ENCODE measurements at regions not wholly inside any gene's neighbourhood (a gene's known extent, or its start where the extent isn't known, plus 50 kb on each side); places are given as distances from the start of the nearest gene placed in this dataset.
"Not testable (repeated sequence)": the region's sequence is repeated elsewhere in the genome, so short reads cannot be mapped to it uniquely, and the experiment has no call there.

DNA sequence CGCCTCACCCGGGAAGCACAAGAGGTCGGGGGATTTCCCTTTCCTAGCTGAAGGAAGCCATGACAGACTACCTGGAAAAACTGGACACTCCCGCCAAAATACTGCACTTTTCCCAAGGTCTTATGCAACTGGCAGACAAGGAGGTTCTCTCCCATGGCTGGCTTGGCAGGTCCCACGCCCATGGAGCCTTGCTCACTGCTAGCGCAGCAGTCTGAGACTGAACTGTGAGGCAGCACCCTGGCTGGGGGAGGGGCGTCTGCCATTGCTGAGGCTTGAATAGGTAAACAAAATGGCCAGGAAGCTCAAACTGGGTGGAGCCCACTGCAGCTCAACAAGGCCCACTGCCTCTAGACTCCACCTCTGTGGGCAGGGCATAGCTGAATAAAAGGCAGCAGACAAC lies 92.1 kb downstream of the C4BPA start:
- H3F3A ChIP-seq (ENCODE audit: low read length, unreplicated experiment); CTCF ChIA-PET; H2AFZ ChIP-seq (ENCODE audit: low read length); POLR2A ChIA-PET (ENCODE audit: unreplicated experiment); intact Hi-C loops (cut with micrococcal nuclease); H4K20me1 ChIP-seq (ENCODE audit: low read length); H3K36me3 ChIP-seq (ENCODE audit: low read depth, low read length); H3K9me3 ChIP-seq (ENCODE audit: low read length); H3K27me3 ChIP-seq (ENCODE audit: low read length); DNase-seq; H3K27ac ChIP-seq (ENCODE audit: low read length); H3K4me1 ChIP-seq (ENCODE audit: insufficient read depth, low read length); H3K9ac ChIP-seq (ENCODE audit: low read length); H3K9me2 ChIP-seq (replicated peaks; ENCODE audit: low read length); BruUV-seq (replicated peaks); H3K4me2 ChIP-seq (ENCODE audit: low read length); H3K79me2 ChIP-seq (ENCODE audit: low read length); ATAC-seq; H3K4me3 ChIP-seq (ENCODE audit: low read length): not testable (repeated sequence)

DNA sequence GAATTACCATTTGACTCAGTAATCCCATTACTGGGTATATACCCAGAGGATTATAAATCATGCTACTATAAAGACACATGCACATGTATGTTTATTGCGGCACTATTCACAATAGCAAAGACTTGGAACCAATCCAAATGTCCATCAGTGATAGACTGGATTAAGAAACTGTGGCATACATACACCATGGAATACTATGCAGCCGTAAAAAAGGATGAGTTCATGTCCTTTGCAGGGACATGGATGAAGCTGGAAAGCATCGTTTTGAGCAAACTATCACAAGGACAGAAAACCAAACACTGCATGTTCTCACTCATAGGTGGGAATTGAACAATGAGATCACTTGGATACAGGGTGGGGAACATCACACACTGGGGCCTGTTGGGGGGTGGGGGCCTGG lies 97.5 kb downstream of the C4BPA start:
- H3K4me1 ChIP-seq (ENCODE audit: insufficient read depth, low read length), result peaks cover 14% of the 10 kb centered on the region
- H3K4me2 ChIP-seq (ENCODE audit: low read length); CTCF ChIA-PET; POLR2A ChIA-PET (ENCODE audit: unreplicated experiment); H3K9me3 ChIP-seq (ENCODE audit: low read length); H3K27ac ChIP-seq (ENCODE audit: low read length); H2AFZ ChIP-seq (ENCODE audit: low read length); H3K27me3 ChIP-seq (ENCODE audit: low read length); H3K4me3 ChIP-seq (ENCODE audit: low read length); H3K9ac ChIP-seq (ENCODE audit: low read length); H3K36me3 ChIP-seq (ENCODE audit: low read depth, low read length); H3K9me2 ChIP-seq (replicated peaks; ENCODE audit: low read length); ATAC-seq; H4K20me1 ChIP-seq (ENCODE audit: low read length); intact Hi-C loops (cut with micrococcal nuclease); H3K79me2 ChIP-seq (ENCODE audit: low read length); DNase-seq; BruUV-seq (replicated peaks): not testable (repeated sequence)
- H3F3A ChIP-seq (ENCODE audit: low read length, unreplicated experiment), result peaks cover 15% of the 10 kb centered on the region

DNA sequence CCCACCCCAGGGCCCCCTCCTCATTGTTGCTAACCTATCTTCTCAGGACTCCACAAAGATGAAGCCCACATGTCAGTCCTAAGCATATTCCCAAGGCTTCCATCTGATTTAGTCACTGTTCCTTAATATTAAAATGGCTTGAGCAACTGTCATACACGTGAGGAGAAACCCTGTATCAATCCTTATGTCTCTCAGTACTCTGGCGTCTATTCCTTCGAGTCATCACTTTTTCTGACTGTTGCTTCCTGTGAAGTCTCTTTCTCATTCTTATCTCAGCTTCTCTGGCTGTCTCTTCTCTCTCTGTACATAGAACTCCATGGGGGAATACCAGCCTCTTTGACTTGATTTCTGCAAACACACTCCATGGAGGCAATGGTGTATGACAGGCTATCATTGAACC lies 98.4 kb downstream of the C4BPA start:
- TF ChIP-seq EZH2 (IDR thresholded peaks at IDR 0.05; ENCODE audit: low read length, unreplicated experiment) (no peak), EZH2phosphoT487 (IDR thresholded peaks at IDR 0.05; ENCODE audit: borderline replicate concordance, low read length) (no peak)
- TF ChIP-seq, protein P1, sequence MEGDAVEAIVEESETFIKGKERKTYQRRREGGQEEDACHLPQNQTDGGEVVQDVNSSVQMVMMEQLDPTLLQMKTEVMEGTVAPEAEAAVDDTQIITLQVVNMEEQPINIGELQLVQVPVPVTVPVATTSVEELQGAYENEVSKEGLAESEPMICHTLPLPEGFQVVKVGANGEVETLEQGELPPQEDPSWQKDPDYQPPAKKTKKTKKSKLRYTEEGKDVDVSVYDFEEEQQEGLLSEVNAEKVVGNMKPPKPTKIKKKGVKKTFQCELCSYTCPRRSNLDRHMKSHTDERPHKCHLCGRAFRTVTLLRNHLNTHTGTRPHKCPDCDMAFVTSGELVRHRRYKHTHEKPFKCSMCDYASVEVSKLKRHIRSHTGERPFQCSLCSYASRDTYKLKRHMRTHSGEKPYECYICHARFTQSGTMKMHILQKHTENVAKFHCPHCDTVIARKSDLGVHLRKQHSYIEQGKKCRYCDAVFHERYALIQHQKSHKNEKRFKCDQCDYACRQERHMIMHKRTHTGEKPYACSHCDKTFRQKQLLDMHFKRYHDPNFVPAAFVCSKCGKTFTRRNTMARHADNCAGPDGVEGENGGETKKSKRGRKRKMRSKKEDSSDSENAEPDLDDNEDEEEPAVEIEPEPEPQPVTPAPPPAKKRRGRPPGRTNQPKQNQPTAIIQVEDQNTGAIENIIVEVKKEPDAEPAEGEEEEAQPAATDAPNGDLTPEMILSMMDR (conservative IDR thresholded peaks at IDR 0.05; ENCODE audit: low read depth, low read length), result no peak
- intact Hi-C loops (cut with micrococcal nuclease), result no loop called here
- H3K27me3 ChIP-seq (ENCODE audit: low read length), result no peaks in the 10 kb centered on the region
- no peak overlapping the region for H3K4me3 ChIP-seq (ENCODE audit: low read length)
- no peaks in the 10 kb centered on the region for H3K9me2 ChIP-seq (replicated peaks; ENCODE audit: low read length)
- no peak for ATAC-seq
- H3K9ac ChIP-seq (ENCODE audit: low read length), result no peak overlapping the region
- BruUV-seq (replicated peaks), result no TSS peak
- ChIA-PET POLR2A (ENCODE audit: unreplicated experiment) (no interaction called here), CTCF (no interaction called here)
- peaks cover 14% of the 10 kb centered on the region for H3K4me1 ChIP-seq (ENCODE audit: insufficient read depth, low read length)
- no peaks in the 10 kb centered on the region for H3K9me3 ChIP-seq (ENCODE audit: low read length)
- H3K36me3 ChIP-seq (ENCODE audit: low read depth, low read length), result no peaks in the 10 kb centered on the region
- no peaks in the 10 kb centered on the region for H3K79me2 ChIP-seq (ENCODE audit: low read length)
- DNase-seq, result no peak
- H3K27ac ChIP-seq (ENCODE audit: low read length), result no peak overlapping the region
- H3K4me2 ChIP-seq (ENCODE audit: low read length), result no peak overlapping the region
- no peaks in the 10 kb centered on the region for H4K20me1 ChIP-seq (ENCODE audit: low read length)
- H3F3A ChIP-seq (ENCODE audit: low read length, unreplicated experiment), result peaks cover 15% of the 10 kb centered on the region
- H2AFZ ChIP-seq (ENCODE audit: low read length), result no peak overlapping the region

DNA sequence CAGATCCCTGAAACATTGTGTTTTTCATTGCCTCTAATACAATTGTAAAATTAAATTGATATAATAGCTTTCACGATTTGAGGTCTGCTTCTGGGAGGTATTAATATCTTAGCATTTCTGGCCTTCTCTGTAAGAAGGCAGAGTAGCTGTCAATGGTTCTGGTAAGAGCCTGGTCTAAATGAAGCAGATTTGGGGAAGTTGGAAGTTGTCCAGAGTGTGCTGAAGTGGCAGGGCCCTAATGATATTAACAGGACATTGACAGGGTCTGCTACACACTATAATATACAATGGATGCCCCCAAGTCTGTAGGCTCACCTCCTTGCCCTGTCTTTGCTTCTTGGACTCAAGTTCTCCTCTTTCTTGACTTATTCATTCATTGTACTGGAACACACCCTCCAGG lies 99.5 kb downstream of the C4BPA start:
- DNase-seq, result no peak
- peaks cover 15% of the 10 kb centered on the region for H3F3A ChIP-seq (ENCODE audit: low read length, unreplicated experiment)
- TF ChIP-seq EZH2phosphoT487 (IDR thresholded peaks at IDR 0.05; ENCODE audit: borderline replicate concordance, low read length) (no peak), EZH2 (IDR thresholded peaks at IDR 0.05; ENCODE audit: low read length, unreplicated experiment) (no peak)
- TF ChIP-seq, protein P1 (conservative IDR thresholded peaks at IDR 0.05; ENCODE audit: low read depth, low read length), result no peak
- H3K4me2 ChIP-seq (ENCODE audit: low read length), result no peak overlapping the region
- intact Hi-C loops (cut with micrococcal nuclease), result no loop called here
- no TSS peak for BruUV-seq (replicated peaks)
- H3K9ac ChIP-seq (ENCODE audit: low read length), result no peak overlapping the region
- H3K4me3 ChIP-seq (ENCODE audit: low read length), result no peak overlapping the region
- H3K27ac ChIP-seq (ENCODE audit: low read length), result no peak overlapping the region
- H4K20me1 ChIP-seq (ENCODE audit: low read length), result no peaks in the 10 kb centered on the region
- H3K36me3 ChIP-seq (ENCODE audit: low read depth, low read length), result no peaks in the 10 kb centered on the region
- no peak overlapping the region for H2AFZ ChIP-seq (ENCODE audit: low read length)
- CTCF ChIA-PET, result no interaction called here
- no peaks in the 10 kb centered on the region for H3K79me2 ChIP-seq (ENCODE audit: low read length)
- H3K4me1 ChIP-seq (ENCODE audit: insufficient read depth, low read length), result peaks cover 14% of the 10 kb centered on the region
- H3K9me2 ChIP-seq (replicated peaks; ENCODE audit: low read length), result no peaks in the 10 kb centered on the region
- POLR2A ChIA-PET (ENCODE audit: unreplicated experiment), result no interaction called here
- ATAC-seq, result no peak
- no peaks in the 10 kb centered on the region for H3K27me3 ChIP-seq (ENCODE audit: low read length)
- no peaks in the 10 kb centered on the region for H3K9me3 ChIP-seq (ENCODE audit: low read length)
